Coronary artery (tissue), 2 donors: ENCODE measurements at regions not wholly inside any gene's neighbourhood (a gene's known extent, or its start where the extent isn't known, plus 50 kb on each side); places are given as distances from the start of the nearest gene placed in this dataset.

Source experiments
- DNase-seq: peaks from one replicate; pipeline ENCODE4 v3.0.0-alpha.2; 2017; ENCODE audit warnings: low spot score
- H3K27ac ChIP-seq, 2 donors: fragments of 200-600 bp; sonication (generic); one replicate each; pipeline ENCODE4 v1.5.1; 2016 to 2019
- H3K4me3 ChIP-seq: fragments of 200-600 bp; sonication (generic); 2 replicates; pipeline ENCODE4 v1.5.1; 2016; ENCODE audit warnings: mild to moderate bottlenecking, moderate library complexity
- TF ChIP-seq, protein P1 (sequence below): fragments of 200-600 bp; sonication (generic); IDR thresholded peaks from one replicate; pipeline ENCODE4 v1.5.1; 2019; ENCODE audit warnings: antibody characterized with exemption

DNA sequence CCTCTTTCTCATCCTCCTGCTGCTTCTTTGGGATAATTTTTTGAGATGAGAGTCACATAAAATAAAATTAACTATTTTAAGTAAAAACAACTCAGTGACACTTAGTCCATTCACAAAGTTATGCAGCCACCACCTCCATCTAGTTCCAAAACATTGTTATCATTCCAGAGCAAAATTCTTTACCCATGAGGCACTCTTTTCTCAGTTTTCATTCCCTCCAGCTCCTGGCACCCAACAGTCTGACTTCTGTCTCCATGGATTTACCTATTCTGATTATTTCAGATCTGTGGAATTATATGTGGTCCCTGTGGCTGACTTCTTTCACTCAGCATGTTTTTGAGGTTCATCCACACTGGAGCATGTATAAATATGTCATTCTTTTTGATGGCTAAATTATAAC, 239.9 kb upstream of the DYNLRB2 start:
- Histone ChIP-seq H3K4me3 (no peak overlapping the region), H3K27ac (no peak overlapping the region)
- TF ChIP-seq, protein P1, sequence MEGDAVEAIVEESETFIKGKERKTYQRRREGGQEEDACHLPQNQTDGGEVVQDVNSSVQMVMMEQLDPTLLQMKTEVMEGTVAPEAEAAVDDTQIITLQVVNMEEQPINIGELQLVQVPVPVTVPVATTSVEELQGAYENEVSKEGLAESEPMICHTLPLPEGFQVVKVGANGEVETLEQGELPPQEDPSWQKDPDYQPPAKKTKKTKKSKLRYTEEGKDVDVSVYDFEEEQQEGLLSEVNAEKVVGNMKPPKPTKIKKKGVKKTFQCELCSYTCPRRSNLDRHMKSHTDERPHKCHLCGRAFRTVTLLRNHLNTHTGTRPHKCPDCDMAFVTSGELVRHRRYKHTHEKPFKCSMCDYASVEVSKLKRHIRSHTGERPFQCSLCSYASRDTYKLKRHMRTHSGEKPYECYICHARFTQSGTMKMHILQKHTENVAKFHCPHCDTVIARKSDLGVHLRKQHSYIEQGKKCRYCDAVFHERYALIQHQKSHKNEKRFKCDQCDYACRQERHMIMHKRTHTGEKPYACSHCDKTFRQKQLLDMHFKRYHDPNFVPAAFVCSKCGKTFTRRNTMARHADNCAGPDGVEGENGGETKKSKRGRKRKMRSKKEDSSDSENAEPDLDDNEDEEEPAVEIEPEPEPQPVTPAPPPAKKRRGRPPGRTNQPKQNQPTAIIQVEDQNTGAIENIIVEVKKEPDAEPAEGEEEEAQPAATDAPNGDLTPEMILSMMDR, result no peak
- no peak for DNase-seq

DNA sequence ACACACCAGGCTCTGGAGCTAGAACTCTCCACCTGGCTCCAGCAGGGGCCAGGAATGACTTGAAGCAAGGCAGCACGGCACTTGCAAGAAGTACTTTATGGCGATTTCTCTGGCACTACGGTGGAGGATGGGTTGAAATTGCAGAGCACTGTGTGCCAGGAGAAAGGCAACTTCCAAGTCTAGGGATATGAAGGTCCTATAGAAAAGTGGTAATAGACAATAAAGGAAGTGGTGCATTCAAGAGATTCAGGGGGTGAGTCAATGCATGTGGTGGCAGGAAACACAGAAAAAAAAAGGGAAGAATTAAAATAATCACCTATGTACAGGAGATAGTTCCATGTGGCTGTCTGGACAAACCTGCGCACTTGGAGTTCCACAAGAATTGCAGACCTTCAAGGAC, 240.3 kb upstream of the DYNLRB2 start:
- Histone ChIP-seq H3K27ac (no peak overlapping the region), H3K4me3 (no peak overlapping the region)
- TF ChIP-seq, protein P1, result no peak
- no peak for DNase-seq

DNA sequence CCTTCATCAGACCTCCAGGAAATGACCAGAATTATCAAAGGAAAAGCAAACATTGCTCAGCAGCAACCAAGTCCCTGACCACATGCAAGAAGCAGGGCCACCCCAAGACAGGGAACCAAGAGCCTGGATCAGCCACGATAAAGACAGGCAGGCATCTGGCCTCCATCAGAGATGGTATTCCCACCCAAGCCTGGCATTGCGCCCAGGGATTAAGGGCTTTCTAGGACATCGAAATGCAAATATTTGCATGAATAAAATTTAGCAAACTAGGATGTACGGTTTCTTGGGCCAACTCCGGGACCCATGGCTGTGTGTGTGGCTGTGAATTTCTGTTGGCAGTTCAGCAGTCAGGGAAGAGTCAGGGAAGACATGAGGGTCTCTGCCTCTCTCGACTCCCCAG, 241.4 kb upstream of the DYNLRB2 start:
- TF ChIP-seq, protein P1, result no peak
- no peak overlapping the region for H3K4me3 ChIP-seq
- DNase-seq, result no peak
- no peak overlapping the region for H3K27ac ChIP-seq

DNA sequence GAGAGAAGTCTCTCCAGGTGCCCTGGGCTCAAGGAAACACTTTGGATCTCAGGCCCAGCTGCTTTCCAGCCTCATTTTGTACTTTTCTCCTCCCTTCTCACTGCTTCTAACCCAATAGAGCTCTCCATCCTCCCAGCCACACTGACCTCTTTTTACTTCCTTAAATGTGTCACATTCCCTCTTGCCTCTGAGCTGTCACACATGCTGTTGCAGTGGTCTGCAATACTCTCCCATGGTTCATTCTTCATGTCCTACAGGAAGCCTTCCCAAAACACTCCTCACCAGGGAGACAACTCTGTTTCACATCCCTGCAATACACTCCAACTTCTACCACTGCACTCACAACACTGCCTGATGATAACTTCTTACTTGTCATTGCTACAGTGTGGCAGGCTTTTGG, 242.1 kb upstream of the DYNLRB2 start:
- TF ChIP-seq, protein P1, result no peak
- H3K4me3 ChIP-seq, result no peak overlapping the region
- H3K27ac ChIP-seq, result no peak overlapping the region
- no peak for DNase-seq

DNA sequence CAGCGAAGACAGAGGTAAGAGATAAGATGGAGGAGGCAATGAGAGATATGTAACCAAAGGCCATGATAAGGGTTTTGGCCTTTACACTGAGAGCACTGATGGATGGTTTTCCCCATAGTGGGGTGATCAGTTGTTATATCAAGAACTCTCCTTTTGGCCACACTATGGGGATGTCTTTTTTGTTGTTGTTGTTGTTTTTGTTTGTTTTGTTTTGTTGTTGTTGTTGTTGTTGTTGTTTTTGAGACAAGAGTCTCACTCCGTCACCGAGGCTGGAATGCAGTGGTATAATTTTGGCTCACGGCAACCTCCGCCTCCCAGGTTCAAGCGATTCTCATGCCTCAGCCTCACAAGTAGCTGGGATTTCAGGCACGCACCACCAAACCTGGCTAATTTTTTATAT, 244.8 kb upstream of the DYNLRB2 start:
- Histone ChIP-seq H3K4me3 (no peak overlapping the region), H3K27ac (no peak overlapping the region)
- TF ChIP-seq, protein P1, result no peak
- no peak for DNase-seq

DNA sequence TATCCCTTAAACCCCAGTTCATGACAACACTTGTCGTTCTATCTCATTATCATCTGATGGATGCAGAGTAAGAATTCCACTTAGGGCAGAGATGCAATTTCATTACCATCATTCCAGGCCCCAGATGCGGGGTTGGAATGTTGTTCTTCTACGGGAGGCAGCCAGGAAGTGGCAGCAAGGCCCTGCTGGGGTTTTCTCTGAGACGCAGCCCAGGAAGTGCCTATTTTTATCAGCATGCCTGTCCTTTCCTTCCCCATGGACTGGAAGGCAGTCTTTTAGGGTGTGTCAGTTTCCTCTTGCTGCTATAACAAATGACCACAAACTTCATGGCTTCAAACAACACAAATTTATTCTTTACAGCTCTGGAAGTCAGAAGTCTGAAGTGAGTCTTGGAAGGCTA, 246.6 kb upstream of the DYNLRB2 start:
- TF ChIP-seq, protein P1, result no peak
- H3K4me3 ChIP-seq, result no peak overlapping the region
- no peak overlapping the region for H3K27ac ChIP-seq
- DNase-seq, result no peak

DNA sequence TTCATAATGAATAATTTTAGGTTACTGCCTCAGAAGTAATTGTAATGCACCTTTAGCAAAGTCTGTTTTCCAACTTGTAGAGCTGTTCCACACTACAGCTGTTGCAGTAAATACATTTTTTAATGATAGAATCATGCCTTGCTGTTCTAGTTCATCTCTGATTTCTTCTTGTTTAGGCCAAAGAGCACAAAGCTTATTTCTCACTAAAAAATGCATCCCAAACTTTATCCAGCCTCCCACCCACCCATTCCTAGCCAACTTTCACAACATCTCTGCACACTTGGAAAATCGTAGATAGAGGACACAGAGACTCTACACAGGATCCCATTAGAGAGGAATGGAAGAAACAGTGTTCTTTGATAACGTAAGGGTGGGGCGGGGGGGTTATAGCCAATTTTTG, 252.2 kb upstream of the DYNLRB2 start:
- H3K4me3 ChIP-seq, result no peak overlapping the region
- H3K27ac ChIP-seq, result no peak overlapping the region
- TF ChIP-seq, protein P1, result no peak
- no peak for DNase-seq
